ENCODE measurements at regions not wholly inside any gene's neighbourhood (a gene's known extent, or its start where the extent isn't known, plus 50 kb on each side); places are given as distances from the start of the nearest gene placed in this dataset.

DNA sequence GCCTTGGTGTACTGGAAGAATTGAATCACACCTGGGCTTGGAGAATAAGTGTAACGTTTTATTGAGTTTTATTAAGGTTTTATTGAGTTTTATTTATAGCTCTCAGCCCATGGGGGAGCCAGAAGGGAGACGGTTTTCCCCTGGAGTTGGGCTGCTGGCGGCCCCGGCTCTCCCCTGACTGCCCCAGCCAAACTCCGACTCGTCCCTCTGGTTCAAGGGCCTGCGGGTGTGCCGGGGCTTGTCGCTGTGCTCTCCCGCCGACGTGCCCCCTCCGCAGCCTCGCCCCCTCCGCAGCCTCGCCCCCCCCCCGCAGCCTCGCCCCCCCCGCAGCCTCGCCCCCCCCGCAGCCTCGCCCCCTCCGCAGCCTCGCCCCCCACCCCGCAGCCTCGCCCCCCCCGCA lies 326.1 kb upstream of the RTL1 start:
- Histone ChIP-seq H3K36me3 (ENCODE audit: insufficient read depth, low read length) (no peaks in the 10 kb centered on the region), H3K9ac (ENCODE audit: low read length) (no peak overlapping the region), H3K4me3 (ENCODE audit: low read depth in 1 of 2, low read length in 2 of 2) (no peak overlapping the region), H3K9me3 (ENCODE audit: low read length) (no peaks in the 10 kb centered on the region), H3K27ac (ENCODE audit: low read depth, low read length) (no peak overlapping the region), H3K27me3 (ENCODE audit: control insufficient read depth in 1 of 2, insufficient read depth in 2 of 2, low read length in 2 of 2) (no peaks in the 10 kb centered on the region), H3K4me1 (ENCODE audit: insufficient read depth, low read length) (peaks cover 8% of the 10 kb centered on the region)

DNA sequence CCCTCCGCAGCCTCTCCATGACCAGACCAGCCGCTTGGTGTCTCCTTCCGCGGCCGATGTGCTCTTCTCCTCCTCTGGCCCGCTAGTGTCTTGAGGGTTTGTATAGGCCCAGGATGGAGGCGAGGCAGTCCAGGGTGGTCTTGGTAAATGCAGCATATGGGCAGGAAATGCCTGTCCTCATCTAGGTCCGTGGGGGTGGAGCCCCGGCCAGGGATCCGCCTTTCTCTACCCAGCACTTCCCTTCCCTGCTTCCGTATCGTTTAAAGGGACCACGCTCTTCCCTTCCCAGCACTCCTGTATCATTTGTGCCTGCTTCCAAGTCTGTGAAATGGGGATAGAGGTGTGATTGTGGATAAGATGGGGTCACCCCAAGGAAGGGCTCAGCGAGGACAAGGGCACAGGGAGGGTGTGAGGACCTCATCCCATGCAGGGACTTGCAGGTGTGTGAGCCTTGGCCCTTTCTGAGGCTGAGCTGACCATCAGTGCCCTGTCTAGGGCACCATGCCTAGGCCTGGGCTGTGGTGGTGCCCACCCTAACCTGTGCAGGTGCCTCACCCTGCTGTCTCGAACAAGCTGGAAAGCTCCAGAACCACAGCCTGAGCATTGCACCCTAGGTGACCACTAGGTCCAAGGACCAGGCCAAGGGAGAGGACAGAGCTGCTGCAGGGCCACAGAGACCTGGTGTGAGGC lies 326.8 kb upstream of the RTL1 start:
- Histone ChIP-seq H3K36me3 (ENCODE audit: insufficient read depth, low read length) (no peaks in the 10 kb centered on the region), H3K4me1 (ENCODE audit: insufficient read depth, low read length) (peaks cover 8% of the 10 kb centered on the region), H3K4me3 (ENCODE audit: low read depth in 1 of 2, low read length in 2 of 2) (no peak overlapping the region), H3K27me3 (ENCODE audit: control insufficient read depth in 1 of 2, insufficient read depth in 2 of 2, low read length in 2 of 2) (no peaks in the 10 kb centered on the region), H3K27ac (ENCODE audit: low read depth, low read length) (no peak overlapping the region), H3K9me3 (ENCODE audit: low read length) (no peaks in the 10 kb centered on the region), H3K9ac (ENCODE audit: low read length) (no peak overlapping the region)

DNA sequence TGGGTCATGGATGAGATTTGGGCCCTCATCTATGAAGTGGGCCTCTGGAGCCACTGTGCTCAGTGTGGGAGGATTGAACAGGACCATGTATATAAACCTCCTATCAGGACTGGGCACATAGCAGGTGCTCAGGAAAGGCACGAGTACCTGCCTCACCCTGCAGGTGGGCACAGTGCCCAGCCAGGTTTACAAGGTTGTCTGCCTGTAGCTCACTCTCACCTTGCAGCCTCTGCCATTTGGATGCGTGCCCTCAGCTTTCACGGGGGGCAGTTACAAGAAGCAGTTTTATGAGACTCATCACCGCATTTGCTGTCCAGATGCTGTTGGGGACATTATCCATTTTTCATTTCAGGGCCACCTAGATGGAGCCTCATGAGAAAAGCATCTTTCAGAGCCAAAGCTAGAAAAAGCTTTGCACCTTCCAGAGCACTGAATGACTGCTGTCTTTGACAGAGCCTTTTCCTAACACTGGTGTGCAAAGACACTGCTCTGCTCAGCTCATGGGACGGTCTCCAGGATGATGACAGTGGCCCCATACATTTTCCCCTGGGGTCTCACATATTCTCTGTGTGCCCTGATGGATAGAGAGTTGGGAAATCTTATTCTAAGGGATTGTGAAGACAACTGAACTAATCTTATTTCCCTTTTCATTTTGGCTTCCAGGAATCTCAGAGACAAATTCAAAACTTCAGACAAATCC lies 327.5 kb upstream of the RTL1 start:
- no peaks in the 10 kb centered on the region for H3K36me3 ChIP-seq (ENCODE audit: insufficient read depth, low read length)
- H3K27ac ChIP-seq (ENCODE audit: low read depth, low read length): no peak overlapping the region
- peaks cover 8% of the 10 kb centered on the region for H3K4me1 ChIP-seq (ENCODE audit: insufficient read depth, low read length)
- H3K9ac ChIP-seq (ENCODE audit: low read length): no peak overlapping the region
- H3K9me3 ChIP-seq (ENCODE audit: low read length): no peaks in the 10 kb centered on the region
- no peak overlapping the region for H3K4me3 ChIP-seq (ENCODE audit: low read depth in 1 of 2, low read length in 2 of 2)
- H3K27me3 ChIP-seq (ENCODE audit: control insufficient read depth in 1 of 2, insufficient read depth in 2 of 2, low read length in 2 of 2): no peaks in the 10 kb centered on the region

DNA sequence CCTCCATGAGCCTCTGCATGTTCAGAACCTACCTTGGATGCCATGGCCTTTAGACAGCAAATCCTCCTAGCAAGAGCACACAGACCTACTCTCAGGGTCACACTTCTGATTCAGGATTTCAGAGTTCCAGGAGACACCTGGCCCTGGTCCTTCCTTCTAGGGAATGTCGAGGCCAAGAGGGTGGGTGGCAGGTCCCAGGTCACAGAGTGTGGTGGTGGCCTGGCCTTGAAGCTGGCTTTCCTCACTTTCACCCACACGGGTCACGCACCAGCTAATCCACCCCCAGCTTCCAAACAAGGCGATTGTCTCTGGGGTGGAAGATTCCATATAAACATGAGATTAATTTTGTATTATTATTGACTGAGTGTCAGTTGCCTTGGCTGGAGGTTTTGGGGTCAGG lies 328.3 kb upstream of the RTL1 start:
- Histone ChIP-seq H3K4me3 (ENCODE audit: low read depth in 1 of 2, low read length in 2 of 2) (no peak overlapping the region), H3K4me1 (ENCODE audit: insufficient read depth, low read length) (peaks cover 8% of the 10 kb centered on the region), H3K9ac (ENCODE audit: low read length) (no peak overlapping the region)

DNA sequence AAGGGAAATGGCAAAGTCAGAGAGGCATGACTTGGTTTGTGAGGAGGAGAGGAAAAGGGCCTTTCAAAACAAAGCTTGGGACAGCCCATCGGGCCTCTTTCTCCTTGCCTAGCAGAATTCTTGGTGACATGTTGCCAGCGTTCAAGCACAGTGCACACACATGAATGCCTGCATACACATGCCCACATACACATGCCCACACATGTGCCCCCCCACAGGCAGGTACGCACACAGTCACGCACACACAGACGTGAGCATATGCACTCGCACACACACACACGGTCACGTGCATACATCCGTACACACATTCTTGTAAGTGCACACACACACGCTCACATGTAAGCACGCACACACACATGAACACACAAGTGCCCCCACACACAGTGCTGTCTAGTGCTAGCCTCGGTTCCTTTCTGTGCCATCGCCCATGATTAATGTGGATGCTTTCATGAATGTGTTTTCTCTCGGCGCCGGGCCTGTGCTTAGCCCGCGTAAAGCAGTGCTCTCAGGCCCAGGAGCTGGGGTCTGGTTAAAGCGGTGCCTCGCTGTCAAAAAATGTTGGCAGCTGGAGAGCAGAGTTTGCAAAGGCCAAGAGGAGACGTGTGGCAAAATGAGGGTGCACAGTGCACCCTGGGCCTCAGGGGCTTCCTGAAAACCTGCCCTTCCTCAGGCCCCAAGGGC lies 328.8 kb upstream of the DIO3 start:
- Histone ChIP-seq H3K27me3 (ENCODE audit: control insufficient read depth in 1 of 2, insufficient read depth in 2 of 2, low read length in 2 of 2) (no peaks in the 10 kb centered on the region), H3K9ac (ENCODE audit: low read length) (no peak overlapping the region), H3K36me3 (ENCODE audit: insufficient read depth, low read length) (no peaks in the 10 kb centered on the region), H3K9me3 (ENCODE audit: low read length) (no peaks in the 10 kb centered on the region), H3K4me3 (ENCODE audit: low read depth in 1 of 2, low read length in 2 of 2) (no peak overlapping the region), H3K4me1 (ENCODE audit: insufficient read depth, low read length) (peaks cover 8% of the 10 kb centered on the region), H3K27ac (ENCODE audit: low read depth, low read length) (no peak overlapping the region)

More for the DNA sequence above, 328.3 kb upstream of the RTL1 start:
- Histone ChIP-seq H3K27me3 (ENCODE audit: control insufficient read depth in 1 of 2, insufficient read depth in 2 of 2, low read length in 2 of 2) (no peaks in the 10 kb centered on the region), H3K27ac (ENCODE audit: low read depth, low read length) (no peak overlapping the region), H3K9me3 (ENCODE audit: low read length) (no peaks in the 10 kb centered on the region), H3K36me3 (ENCODE audit: insufficient read depth, low read length) (no peaks in the 10 kb centered on the region)

DNA sequence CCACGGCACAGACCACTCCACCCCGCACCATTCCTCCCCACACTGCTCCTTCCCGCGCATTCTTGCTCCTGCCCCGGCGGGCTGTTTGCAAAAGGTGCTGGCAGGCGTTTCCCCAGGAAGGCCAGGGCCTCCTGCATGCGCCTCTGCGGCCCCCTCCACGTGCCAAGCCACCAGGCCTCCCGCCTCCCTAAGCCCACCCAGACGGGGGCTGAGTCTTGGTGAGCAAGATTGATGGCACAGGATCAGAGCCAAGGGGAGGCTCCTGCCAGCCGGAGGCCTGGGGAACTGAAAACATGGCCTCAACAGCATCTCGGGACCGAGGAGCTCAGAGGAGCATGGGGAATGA lies 328.3 kb upstream of the DIO3 start:
- H3K9me3 ChIP-seq (ENCODE audit: low read length): no peaks in the 10 kb centered on the region
- H3K27me3 ChIP-seq (ENCODE audit: control insufficient read depth in 1 of 2, insufficient read depth in 2 of 2, low read length in 2 of 2): no peaks in the 10 kb centered on the region
- no peaks in the 10 kb centered on the region for H3K36me3 ChIP-seq (ENCODE audit: insufficient read depth, low read length)
- peaks cover 8% of the 10 kb centered on the region for H3K4me1 ChIP-seq (ENCODE audit: insufficient read depth, low read length)
- H3K4me3 ChIP-seq (ENCODE audit: low read depth in 1 of 2, low read length in 2 of 2): no peak overlapping the region
- no peak overlapping the region for H3K9ac ChIP-seq (ENCODE audit: low read length)
- H3K27ac ChIP-seq (ENCODE audit: low read depth, low read length): no peak overlapping the region

DNA sequence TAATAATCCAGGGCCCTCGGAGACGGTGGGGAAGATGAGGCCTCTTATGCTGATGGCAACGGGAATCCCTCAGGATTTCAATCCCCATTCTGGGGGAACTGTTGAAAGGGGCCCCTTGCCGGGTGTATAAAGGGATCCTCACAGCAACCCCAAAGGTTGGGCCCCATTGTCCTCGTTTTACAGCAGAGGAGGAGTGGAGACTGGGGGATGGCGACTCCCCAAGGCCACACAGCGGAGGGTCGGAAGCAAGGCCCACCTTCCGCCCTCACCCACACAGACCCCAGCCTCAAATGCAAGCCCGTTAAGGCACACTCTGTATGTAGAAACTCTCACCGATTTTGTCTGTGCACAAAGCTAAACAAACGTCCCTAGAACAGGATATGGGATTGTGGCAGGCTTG lies 327.9 kb upstream of the DIO3 start:
- H3K9ac ChIP-seq (ENCODE audit: low read length): no peak overlapping the region
- H3K27ac ChIP-seq (ENCODE audit: low read depth, low read length): no peak overlapping the region
- no peaks in the 10 kb centered on the region for H3K9me3 ChIP-seq (ENCODE audit: low read length)
- H3K4me3 ChIP-seq (ENCODE audit: low read depth in 1 of 2, low read length in 2 of 2): no peak overlapping the region
- no peaks in the 10 kb centered on the region for H3K36me3 ChIP-seq (ENCODE audit: insufficient read depth, low read length)
- H3K27me3 ChIP-seq (ENCODE audit: control insufficient read depth in 1 of 2, insufficient read depth in 2 of 2, low read length in 2 of 2): no peaks in the 10 kb centered on the region
- peaks cover 8% of the 10 kb centered on the region for H3K4me1 ChIP-seq (ENCODE audit: insufficient read depth, low read length)

DNA sequence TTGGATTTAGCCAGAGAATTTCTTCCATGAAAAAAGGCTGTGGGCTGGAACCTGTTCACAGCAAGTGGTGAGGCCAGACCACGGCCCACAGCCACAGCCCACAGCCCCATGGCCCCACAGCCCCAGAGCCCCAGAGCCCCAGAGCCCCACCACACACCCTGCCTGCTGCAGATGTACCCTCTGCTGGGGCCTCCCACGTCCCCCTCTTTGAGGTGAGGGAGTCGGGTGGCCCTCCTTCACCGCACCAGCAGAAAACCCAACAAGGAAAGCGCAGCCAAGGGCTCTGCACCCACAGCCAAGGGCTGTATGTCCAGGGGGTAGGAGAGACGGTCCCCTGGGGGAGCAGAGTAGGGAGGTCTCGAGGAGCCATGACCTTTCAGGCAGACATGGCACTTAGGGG lies 327.5 kb upstream of the DIO3 start:
- no peaks in the 10 kb centered on the region for H3K9me3 ChIP-seq (ENCODE audit: low read length)

DNA sequence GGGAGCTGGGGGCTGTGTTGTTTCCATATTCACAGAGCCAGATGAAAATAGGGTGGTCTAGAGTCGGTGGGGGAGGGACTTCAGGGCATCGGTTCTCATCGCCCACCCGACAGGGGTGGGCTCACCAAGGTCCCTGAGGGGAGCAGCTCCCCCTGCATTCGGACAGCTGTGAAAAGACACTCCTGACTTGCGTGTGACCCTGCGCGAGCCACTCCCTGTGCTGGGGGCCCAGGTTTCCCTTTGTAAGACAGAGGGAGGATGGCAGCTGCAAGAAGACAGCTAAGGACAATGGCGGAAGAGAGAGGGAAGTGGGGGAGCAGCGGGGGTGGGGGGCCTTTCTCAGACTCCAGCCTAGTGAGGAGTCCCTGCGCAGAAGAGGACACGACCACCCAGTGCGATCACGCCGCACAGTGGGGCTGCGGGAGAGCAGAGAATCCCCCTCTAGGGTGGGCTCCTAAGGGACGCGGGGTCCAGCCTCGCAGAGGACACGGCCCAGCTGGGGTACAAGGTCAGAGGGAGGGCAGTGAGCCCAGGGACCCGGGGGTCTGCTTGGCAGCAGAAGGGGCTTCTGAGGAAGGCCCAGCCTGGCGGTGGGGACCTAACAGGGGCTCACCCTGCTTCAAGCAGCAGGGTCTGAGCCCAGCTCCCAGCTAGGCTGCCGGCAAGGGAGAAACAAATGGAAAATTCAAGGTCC lies 326.9 kb upstream of the DIO3 start:
- Histone ChIP-seq H3K27me3 (ENCODE audit: control insufficient read depth in 1 of 2, insufficient read depth in 2 of 2, low read length in 2 of 2) (no peaks in the 10 kb centered on the region), H3K36me3 (ENCODE audit: insufficient read depth, low read length) (no peaks in the 10 kb centered on the region), H3K4me3 (ENCODE audit: low read depth in 1 of 2, low read length in 2 of 2) (no peak overlapping the region), H3K9me3 (ENCODE audit: low read length) (no peaks in the 10 kb centered on the region), H3K9ac (ENCODE audit: low read length) (no peak overlapping the region), H3K4me1 (ENCODE audit: insufficient read depth, low read length) (peaks cover 8% of the 10 kb centered on the region), H3K27ac (ENCODE audit: low read depth, low read length) (no peak overlapping the region)

More for the DNA sequence above, 327.5 kb upstream of the DIO3 start:
- Histone ChIP-seq H3K9ac (ENCODE audit: low read length) (no peak overlapping the region), H3K4me3 (ENCODE audit: low read depth in 1 of 2, low read length in 2 of 2) (no peak overlapping the region), H3K4me1 (ENCODE audit: insufficient read depth, low read length) (peaks cover 8% of the 10 kb centered on the region), H3K36me3 (ENCODE audit: insufficient read depth, low read length) (no peaks in the 10 kb centered on the region), H3K27ac (ENCODE audit: low read depth, low read length) (no peak overlapping the region), H3K27me3 (ENCODE audit: control insufficient read depth in 1 of 2, insufficient read depth in 2 of 2, low read length in 2 of 2) (no peaks in the 10 kb centered on the region)

DNA sequence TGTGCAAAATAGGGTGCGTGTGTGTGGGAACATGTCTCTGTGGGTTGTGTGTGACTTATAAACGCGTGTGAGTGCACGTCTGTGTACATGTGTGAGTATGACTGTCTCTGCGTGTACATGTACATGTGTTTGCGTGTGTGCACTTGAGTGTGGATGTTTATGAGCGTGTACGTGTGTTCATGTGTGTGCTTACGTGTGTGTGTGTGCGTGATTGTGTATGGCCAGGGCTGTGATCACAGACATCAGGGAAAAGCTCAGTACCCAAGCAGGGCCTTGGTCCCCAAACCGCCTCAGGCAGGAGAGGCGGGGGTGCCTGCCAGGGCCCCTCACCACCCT lies 326.3 kb upstream of the DIO3 start:
- H3K4me3 ChIP-seq (ENCODE audit: low read depth in 1 of 2, low read length in 2 of 2): no peak overlapping the region
- H3K4me1 ChIP-seq (ENCODE audit: insufficient read depth, low read length): peaks cover 8% of the 10 kb centered on the region
- H3K36me3 ChIP-seq (ENCODE audit: insufficient read depth, low read length): no peaks in the 10 kb centered on the region
- no peak overlapping the region for H3K9ac ChIP-seq (ENCODE audit: low read length)
- H3K9me3 ChIP-seq (ENCODE audit: low read length): no peaks in the 10 kb centered on the region
- H3K27ac ChIP-seq (ENCODE audit: low read depth, low read length): no peak overlapping the region
- no peaks in the 10 kb centered on the region for H3K27me3 ChIP-seq (ENCODE audit: control insufficient read depth in 1 of 2, insufficient read depth in 2 of 2, low read length in 2 of 2)

DNA sequence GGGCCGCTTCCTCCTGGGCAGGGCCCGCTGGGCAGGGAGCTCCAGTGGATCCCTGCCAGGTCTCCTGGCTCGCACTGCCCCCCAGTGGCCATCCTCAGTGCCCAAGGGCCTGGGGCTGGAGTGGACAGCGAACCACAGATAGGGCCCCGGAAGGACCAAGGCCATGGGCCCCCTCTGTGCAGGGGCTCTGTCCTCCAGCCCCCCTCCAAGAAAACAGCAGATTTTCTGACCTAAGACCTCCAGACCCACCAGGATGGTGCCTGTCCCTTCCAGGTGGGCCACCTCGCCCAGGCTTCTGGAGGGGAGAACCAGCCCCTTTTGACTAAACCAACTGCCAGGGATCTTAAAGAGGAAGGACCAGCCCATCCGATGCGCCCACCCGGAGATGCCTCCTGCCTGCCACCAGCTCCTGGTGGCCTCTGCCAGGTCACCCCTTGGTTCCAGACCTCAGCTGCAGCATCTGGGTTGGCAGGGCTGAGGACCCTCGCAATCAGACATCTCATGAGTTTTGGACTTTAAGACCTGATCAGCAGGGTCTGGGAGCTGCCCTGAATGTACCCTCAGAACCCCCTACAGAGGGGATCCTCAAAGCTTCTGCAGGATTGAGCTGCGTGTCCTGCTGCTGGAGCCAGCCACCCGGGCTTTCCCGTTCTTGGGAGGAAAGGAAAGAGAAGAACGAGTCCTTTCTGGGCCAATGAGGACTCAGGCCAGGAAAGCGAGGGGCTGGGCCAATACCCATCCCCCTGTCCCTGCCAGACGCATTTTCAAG lies 325.8 kb upstream of the DIO3 start:
- Histone ChIP-seq H3K4me3 (ENCODE audit: low read depth in 1 of 2, low read length in 2 of 2) (no peak overlapping the region), H3K9ac (ENCODE audit: low read length) (no peak overlapping the region), H3K4me1 (ENCODE audit: insufficient read depth, low read length) (peaks cover 8% of the 10 kb centered on the region), H3K9me3 (ENCODE audit: low read length) (no peaks in the 10 kb centered on the region), H3K36me3 (ENCODE audit: insufficient read depth, low read length) (no peaks in the 10 kb centered on the region), H3K27ac (ENCODE audit: low read depth, low read length) (no peak overlapping the region), H3K27me3 (ENCODE audit: control insufficient read depth in 1 of 2, insufficient read depth in 2 of 2, low read length in 2 of 2) (no peaks in the 10 kb centered on the region)
